ENCODE measurements at regions not wholly inside any gene's neighbourhood (a gene's known extent, or its start where the extent isn't known, plus 50 kb on each side); places are given as distances from the start of the nearest gene placed in this dataset.

DNA sequence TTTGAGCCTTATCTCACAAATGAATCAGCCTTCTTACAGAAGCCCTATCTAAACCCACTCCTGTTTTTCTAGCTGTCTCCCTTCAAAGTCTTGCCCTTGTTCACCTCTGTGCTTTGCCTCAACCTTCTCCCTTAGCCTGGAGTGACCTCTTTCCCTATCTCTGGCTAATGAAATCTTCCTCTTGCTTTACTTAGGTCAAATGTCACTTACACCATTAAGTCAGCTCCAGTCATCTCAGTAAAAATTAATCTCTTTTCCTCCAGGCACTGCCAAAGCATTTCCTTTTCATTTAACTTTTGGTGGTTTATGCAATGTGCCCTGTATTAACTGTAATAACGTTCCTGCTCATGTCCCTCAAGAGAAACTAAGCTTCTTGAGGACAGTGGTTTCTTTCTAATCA is 596.5 kb upstream of the MIR17HG start:
- Histone ChIP-seq H3K4me3 (no peak overlapping the region), H4K20me1 (replicated peaks; ENCODE audit: insufficient read depth) (no peaks in the 10 kb centered on the region), H2AFZ (peak overlapping the region; percentile 14; the same call in 1 of the 2 replicates), H3F3A (replicated peaks; ENCODE audit: low read depth) (no peaks in the 10 kb centered on the region), H3K79me2 (replicated peaks; ENCODE audit: insufficient read depth) (no peaks in the 10 kb centered on the region), H3K27ac (ENCODE audit: low read depth) (no peak overlapping the region), H3K4me2 (no peak overlapping the region), H3K9me2 (ENCODE audit: insufficient read depth) (peaks cover 10% of the 10 kb centered on the region; the same call in 1 of the 2 replicates), H3K27me3 (ENCODE audit: insufficient read depth) (no peaks in the 10 kb centered on the region), H3K4me1 (ENCODE audit: insufficient read depth) (peaks cover 11% of the 10 kb centered on the region; the same call in 1 of the 2 replicates), H3K36me3 (ENCODE audit: insufficient read depth) (no peaks in the 10 kb centered on the region)
- peaks cover 3% of the 10 kb centered on the region for H3K27me3 Mint-ChIP-seq (ENCODE audit: insufficient read depth, low read depth, poor library complexity)
- TF ChIP-seq ZNF331 (CRISPR knock-in tag; IDR thresholded peaks at IDR 0.05; ENCODE audit: low read depth), result no peak
- TF ChIP-seq, protein P1, sequence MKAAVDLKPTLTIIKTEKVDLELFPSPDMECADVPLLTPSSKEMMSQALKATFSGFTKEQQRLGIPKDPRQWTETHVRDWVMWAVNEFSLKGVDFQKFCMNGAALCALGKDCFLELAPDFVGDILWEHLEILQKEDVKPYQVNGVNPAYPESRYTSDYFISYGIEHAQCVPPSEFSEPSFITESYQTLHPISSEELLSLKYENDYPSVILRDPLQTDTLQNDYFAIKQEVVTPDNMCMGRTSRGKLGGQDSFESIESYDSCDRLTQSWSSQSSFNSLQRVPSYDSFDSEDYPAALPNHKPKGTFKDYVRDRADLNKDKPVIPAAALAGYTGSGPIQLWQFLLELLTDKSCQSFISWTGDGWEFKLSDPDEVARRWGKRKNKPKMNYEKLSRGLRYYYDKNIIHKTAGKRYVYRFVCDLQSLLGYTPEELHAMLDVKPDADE (IDR thresholded peaks at IDR 0.05), result no peak
- TF ChIP-seq EZH2 (IDR thresholded peaks at IDR 0.05; ENCODE audit: low read depth, unreplicated experiment), result no peak
- TF ChIP-seq NANOG (IDR thresholded peaks at IDR 0.05; ENCODE audit: borderline replicate concordance), result no peak
- no peak for TF ChIP-seq STAT1 (IDR thresholded peaks at IDR 0.05; ENCODE audit: unreplicated experiment)
- TF ChIP-seq REST (IDR thresholded peaks at IDR 0.05; ENCODE audit: unreplicated experiment), result no peak
- no peak for TF ChIP-seq CREB1 (CRISPR knock-in tag; IDR thresholded peaks at IDR 0.05; ENCODE audit: low read depth)
- TF ChIP-seq ZNF114 (CRISPR knock-in tag; IDR thresholded peaks at IDR 0.05), result no peak
- no peak for TF ChIP-seq EZH2phosphoT487 (IDR thresholded peaks at IDR 0.05; ENCODE audit: unreplicated experiment)
- no peak for TF ChIP-seq ZNF462 (CRISPR knock-in tag; IDR thresholded peaks at IDR 0.05)
- H3K9me3 Mint-ChIP-seq, result no peaks in the 10 kb centered on the region; the same call in 2 of the 3 replicates
- no peak overlapping the region for H3K4me3 Mint-ChIP-seq
- H3K4me1 Mint-ChIP-seq, result peaks cover 6% of the 10 kb centered on the region; the same call in 2 of the 3 replicates
- no peaks in the 10 kb centered on the region for H3K36me3 Mint-ChIP-seq (ENCODE audit: low read depth)
- H3K27ac Mint-ChIP-seq, result no peak overlapping the region
- DNase-seq (ENCODE audit: low spot score) (no peak), ATAC-seq (no peak)

Data from GM23338 (cell line).